Keratinocyte (primary cell): ENCODE measurements at regions not wholly inside any gene's neighbourhood (a gene's known extent, or its start where the extent isn't known, plus 50 kb on each side); places are given as distances from the start of the nearest gene placed in this dataset.

ENCODE experiments used
- DNase-seq: peaks from one replicate; pipeline ENCODE4 v3.0.0-alpha.2; 2011; ENCODE audit warnings: low read depth, missing footprints, low spot score
- FAIRE-seq: peaks from 2 replicates; lab custom pipeline; 2011; peaks lifted over from hg19 to GRCh38; lab: Jason Lieb, UNC
- H2AFZ ChIP-seq: 2 replicates; pipeline ENCODE4 v1.6.0; 2012; ENCODE audit warnings: low read length, control low read depth, inconsistent platforms; ENCODE audit not compliant: control insufficient read depth
- H3K27ac ChIP-seq: 2 replicates; pipeline ENCODE4 v1.5.1; 2011; ENCODE audit warnings: low read length; ENCODE audit not compliant: control insufficient read depth, insufficient read depth
- H3K27me3 ChIP-seq: 3 replicates; pipeline ENCODE4 v1.6.0; 2011; ENCODE audit warnings: low read length; ENCODE audit not compliant: control insufficient read depth, insufficient read depth; ENCODE audit errors: extremely low read depth
- H3K36me3 ChIP-seq, 2 experiments: 2 replicates in 1 of 2; 3 replicates in 1 of 2; pipeline ENCODE4 v1.5.1; 2011; ENCODE audit warnings: low read length in 2 of 2, mild to moderate bottlenecking in 1 of 2; ENCODE audit not compliant: control insufficient read depth in 2 of 2, insufficient read depth in 2 of 2; ENCODE audit errors: extremely low read depth in 1 of 2
- H3K4me1 ChIP-seq: 3 replicates; pipeline ENCODE4 v1.5.1; 2011; ENCODE audit warnings: low read length; ENCODE audit not compliant: control insufficient read depth, insufficient read depth; ENCODE audit errors: extremely low read depth
- H3K4me2 ChIP-seq: 3 replicates; pipeline ENCODE4 v1.6.0; 2011; ENCODE audit warnings: low read depth, low read length; ENCODE audit not compliant: control insufficient read depth, insufficient read depth; ENCODE audit errors: extremely low read depth
- H3K4me3 ChIP-seq, 3 experiments: fragments of 200-600 bp in 1 of 3; sonication (generic) in 1 of 3; 2 replicates in 2 of 3; 3 replicates in 1 of 3; pipeline ENCODE4 v1.5.1; 2011 to 2016; ENCODE audit warnings: low read length in 3 of 3, mild to moderate bottlenecking in 3 of 3, control low read depth in 2 of 3, inconsistent platforms in 1 of 3, low read depth in 1 of 3, mixed read lengths in 1 of 3, mixed run types in 1 of 3, moderate library complexity in 1 of 3; ENCODE audit not compliant: control insufficient read depth in 2 of 3, insufficient read depth in 2 of 3; ENCODE audit errors: extremely low read depth in 1 of 3
- H3K79me2 ChIP-seq: 2 replicates; pipeline ENCODE4 v1.6.0; 2012; ENCODE audit warnings: low read length; ENCODE audit not compliant: control insufficient read depth, insufficient read depth
- H3K9ac ChIP-seq: 3 replicates; pipeline ENCODE4 v1.6.0; 2011; ENCODE audit warnings: low read length; ENCODE audit not compliant: control insufficient read depth, insufficient read depth; ENCODE audit errors: extremely low read depth
- H3K9me1 ChIP-seq: 3 replicates; pipeline ENCODE4 v1.6.0; 2011; ENCODE audit warnings: low read length; ENCODE audit not compliant: control insufficient read depth, insufficient read depth; ENCODE audit errors: extremely low read depth
- H3K9me3 ChIP-seq: 2 replicates; pipeline ENCODE4 v1.5.1; 2012; ENCODE audit warnings: low read depth, low read length; ENCODE audit not compliant: control insufficient read depth
- H4K20me1 ChIP-seq: 3 replicates; pipeline ENCODE4 v1.6.0; 2011; ENCODE audit warnings: low read length; ENCODE audit not compliant: control insufficient read depth, insufficient read depth; ENCODE audit errors: extremely low read depth
- CTCF ChIP-seq, 3 experiments: IDR thresholded peaks in 1 of 3; conservative IDR thresholded peaks in 1 of 3; optimal IDR thresholded peaks in 1 of 3; 2 replicates in 2 of 3; 3 replicates in 1 of 3; pipeline versions ENCODE3 to v1.5.1; 2011; ENCODE audit warnings: low read length in 3 of 3, mild to moderate bottlenecking in 3 of 3, moderate library complexity in 2 of 3, control low read depth in 1 of 3, inconsistent platforms in 1 of 3; ENCODE audit not compliant: insufficient read depth in 2 of 3; ENCODE audit errors: extremely low read depth in 1 of 3
- EZH2 ChIP-seq: IDR thresholded peaks from one replicate; pipeline ENCODE4 v1.6.1; 2012; ENCODE audit warnings: inconsistent platforms, mild to moderate bottlenecking, low read length, moderate library complexity
- dilution Hi-C: fragments of 300-500 bp; cut with MboI; formaldehyde crosslinking; loops from one replicate; pipeline ENCODE4 v1.7.0; 2020; ENCODE audit warnings: low sequenced_read_pairs; ENCODE audit not compliant: extremely low pct_ligation_motif_present

- Histone ChIP-seq H3K4me3 (no peak overlapping the region), H2AFZ (no peak overlapping the region), H3K27me3 (no peaks in the 10 kb centered on the region), H3K4me1 (no peaks in the 10 kb centered on the region), H3K27ac (no peak overlapping the region), H3K4me2 (no peak overlapping the region), H3K9me3 (no peaks in the 10 kb centered on the region), H3K36me3 (no peaks in the 10 kb centered on the region), H4K20me1 (no peaks in the 10 kb centered on the region), H3K9me1 (no peaks in the 10 kb centered on the region), H3K79me2 (no peaks in the 10 kb centered on the region), H3K9ac (no peak overlapping the region)
- DNase-seq (no peak), FAIRE-seq (no peak)
- dilution Hi-C loops: no loop called here
- TF ChIP-seq EZH2 (no peak), CTCF (optimal IDR thresholded peaks at IDR 0.05 in 1 of 3, IDR thresholded peaks at IDR 0.05 in 1 of 3, conservative IDR thresholded peaks at IDR 0.05 in 1 of 3; ENCODE audit: extremely low read depth in 1 of 3, insufficient read depth in 2 of 3, low read length in 3 of 3) (no peak)
Observed at GRCh38 chr2:187851955-187852561, 297.8 kb upstream of the TFPI start.

GRCh38 chr2:187853381-187853791 is 299.2 kb upstream of the TFPI start:
- H3K4me1 ChIP-seq: no peaks in the 10 kb centered on the region
- H2AFZ ChIP-seq: no peak overlapping the region
- no peak overlapping the region for H3K27ac ChIP-seq
- H3K79me2 ChIP-seq: no peaks in the 10 kb centered on the region
- TF ChIP-seq EZH2 (no peak), CTCF (optimal IDR thresholded peaks at IDR 0.05 in 1 of 3, IDR thresholded peaks at IDR 0.05 in 1 of 3, conservative IDR thresholded peaks at IDR 0.05 in 1 of 3; ENCODE audit: extremely low read depth in 1 of 3, insufficient read depth in 2 of 3, low read length in 3 of 3) (no peak)
- H3K9me1 ChIP-seq: no peaks in the 10 kb centered on the region
- dilution Hi-C loops: no loop called here
- no peak overlapping the region for H3K4me2 ChIP-seq
- H4K20me1 ChIP-seq: no peaks in the 10 kb centered on the region
- no peak overlapping the region for H3K9ac ChIP-seq
- FAIRE-seq: no peak
- H3K36me3 ChIP-seq: no peaks in the 10 kb centered on the region
- no peak overlapping the region for H3K4me3 ChIP-seq
- DNase-seq: no peak
- no peaks in the 10 kb centered on the region for H3K9me3 ChIP-seq
- H3K27me3 ChIP-seq: no peaks in the 10 kb centered on the region
